GM06990 (cell line): ENCODE measurements at regions not wholly inside any gene's neighbourhood (a gene's known extent, or its start where the extent isn't known, plus 50 kb on each side); places are given as distances from the start of the nearest gene placed in this dataset.

Experiments used
- DNase-seq: peaks from one replicate; pipeline ENCODE4 v3.0.0-alpha.2; 2011; ENCODE audit not compliant: insufficient read length; ENCODE audit errors: extremely low read depth
- H3K27me3 ChIP-seq: replicated peaks from 2 replicates; pipeline ENCODE4 v1.6.0; 2011; ENCODE audit warnings: low read length; ENCODE audit not compliant: control insufficient read depth, insufficient read depth
- H3K36me3 ChIP-seq: 2 replicates; pipeline ENCODE4 v1.5.1; 2011; ENCODE audit warnings: low read length; ENCODE audit not compliant: control insufficient read depth, insufficient read depth
- H3K4me3 ChIP-seq: replicated peaks from 2 replicates; pipeline ENCODE4 v1.5.1; 2011; ENCODE audit warnings: low read depth, mild to moderate bottlenecking, control low read depth, low read length
- CTCF ChIP-seq: IDR thresholded peaks from 2 replicates; pipeline ENCODE4 v1.5.1; 2011; ENCODE audit warnings: low read length, control low read depth, mild to moderate bottlenecking, inconsistent platforms; ENCODE audit not compliant: insufficient read depth, poor library complexity, severe bottlenecking

GRCh38 chr14:71647086-71647784, 285.0 kb upstream of the RGS6 start:
- H3K4me3 ChIP-seq: no peak overlapping the region
- DNase-seq: no peak
- no peaks in the 10 kb centered on the region for H3K27me3 ChIP-seq
- H3K36me3 ChIP-seq: no peaks in the 10 kb centered on the region; the same call in 1 of the 2 replicates
- no peak for TF ChIP-seq CTCF

DNA sequence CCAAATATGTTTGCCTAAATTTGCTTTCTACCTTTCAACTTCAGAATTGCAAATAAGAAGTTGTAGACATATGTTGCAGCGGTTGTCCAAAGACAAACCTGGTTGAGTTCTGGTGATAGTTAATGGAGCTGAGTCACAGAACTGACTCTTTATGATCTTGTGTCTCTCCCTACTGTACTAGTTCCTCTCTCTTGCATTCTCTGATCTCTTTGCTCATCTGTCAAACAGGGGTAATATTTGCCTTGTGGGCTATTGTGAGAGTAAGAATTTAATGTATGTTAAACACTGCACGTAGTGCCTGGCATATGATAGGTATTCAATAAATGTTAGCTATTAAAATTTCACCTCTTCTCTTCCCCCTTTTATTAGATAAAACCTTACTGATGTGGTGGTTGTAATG, 283.5 kb upstream of the RGS6 start:
- TF ChIP-seq CTCF: no peak
- no peaks in the 10 kb centered on the region for H3K27me3 ChIP-seq
- H3K36me3 ChIP-seq: no peaks in the 10 kb centered on the region; the same call in 1 of the 2 replicates
- no peak overlapping the region for H3K4me3 ChIP-seq
- no peak for DNase-seq

DNA sequence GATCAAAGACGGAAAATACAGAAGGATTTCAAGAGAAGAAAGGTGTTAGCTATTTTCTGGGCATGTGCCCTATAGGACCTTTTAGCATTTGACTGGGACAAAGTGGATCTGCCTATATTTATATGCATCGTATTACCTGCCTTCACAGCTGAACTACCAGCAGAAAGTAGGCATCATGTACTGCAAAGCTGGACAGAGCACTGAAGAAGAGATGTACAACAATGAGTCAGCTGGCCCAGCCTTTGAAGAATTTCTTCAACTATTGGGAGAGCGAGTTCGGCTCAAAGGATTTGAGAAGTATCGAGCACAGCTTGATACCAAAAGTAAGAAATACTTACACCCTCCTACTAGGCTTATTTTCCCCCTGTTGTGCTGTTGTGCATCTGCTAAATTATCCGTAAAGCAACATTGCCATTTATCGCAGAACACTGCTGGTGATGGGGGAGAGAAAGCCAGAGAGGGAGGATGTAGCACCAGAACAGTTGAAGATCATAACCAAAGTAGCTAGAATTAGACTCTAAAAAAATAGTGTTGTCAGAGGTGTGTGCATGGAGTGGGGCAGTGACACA, 282.0 kb upstream of the RGS6 start:
- no peak for DNase-seq

DNA sequence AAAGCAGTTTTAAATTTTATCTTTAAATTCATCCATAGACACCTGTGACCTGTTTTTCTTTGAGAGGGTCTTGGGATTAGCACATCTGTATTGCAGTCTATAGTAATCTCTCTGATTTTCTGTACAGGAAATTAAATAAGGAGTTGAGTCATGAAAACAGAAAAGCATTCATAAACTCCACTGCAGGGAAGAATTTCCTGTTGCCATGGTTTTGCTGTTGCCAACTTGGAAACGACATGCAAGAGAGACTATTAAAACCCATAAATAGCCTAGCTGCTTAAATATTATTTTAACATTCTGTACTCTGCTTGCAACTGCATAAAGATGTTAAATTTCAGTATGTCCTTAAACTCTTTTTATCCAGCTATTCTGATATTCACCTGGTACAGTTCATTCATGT, 281.0 kb upstream of the RGS6 start:
- DNase-seq: no peak
- no peak for TF ChIP-seq CTCF
- Histone ChIP-seq H3K27me3 (no peaks in the 10 kb centered on the region), H3K4me3 (no peak overlapping the region), H3K36me3 (no peaks in the 10 kb centered on the region; the same call in 1 of the 2 replicates)

More for the DNA sequence above, 282.0 kb upstream of the RGS6 start:
- no peak overlapping the region for H3K4me3 ChIP-seq
- TF ChIP-seq CTCF: no peak
- no peaks in the 10 kb centered on the region; the same call in 1 of the 2 replicates for H3K36me3 ChIP-seq
- H3K27me3 ChIP-seq: no peaks in the 10 kb centered on the region

GRCh38 chr14:71652368-71652767, 279.9 kb upstream of the RGS6 start:
- Histone ChIP-seq H3K4me3 (no peak overlapping the region), H3K36me3 (no peaks in the 10 kb centered on the region; the same call in 1 of the 2 replicates), H3K27me3 (no peaks in the 10 kb centered on the region)
- TF ChIP-seq CTCF: no peak
- no peak for DNase-seq

- Histone ChIP-seq H3K36me3 (no peaks in the 10 kb centered on the region; the same call in 1 of the 2 replicates), H3K4me3 (no peak overlapping the region), H3K27me3 (no peaks in the 10 kb centered on the region)
- no peak for DNase-seq
- no peak for TF ChIP-seq CTCF
These were observed 277.4 kb upstream of the RGS6 start for GRCh38 chr14:71654810-71655209.
